GM12875 (cell line): ENCODE measurements at regions not wholly inside any gene's neighbourhood (a gene's known extent, or its start where the extent isn't known, plus 50 kb on each side); places are given as distances from the start of the nearest gene placed in this dataset.

Experiments used
- H3K4me3 ChIP-seq: one replicate; pipeline ENCODE4 v1.5.1; 2011; ENCODE audit warnings: low read depth, low read length, control low read depth
- TF ChIP-seq, protein P1 (sequence below): IDR thresholded peaks from 2 replicates; pipeline ENCODE4 v1.5.1; 2011; ENCODE audit warnings: low read depth, mild to moderate bottlenecking, control low read depth, inconsistent platforms, low read length, moderate library complexity, borderline replicate concordance; ENCODE audit not compliant: insufficient read depth

DNA sequence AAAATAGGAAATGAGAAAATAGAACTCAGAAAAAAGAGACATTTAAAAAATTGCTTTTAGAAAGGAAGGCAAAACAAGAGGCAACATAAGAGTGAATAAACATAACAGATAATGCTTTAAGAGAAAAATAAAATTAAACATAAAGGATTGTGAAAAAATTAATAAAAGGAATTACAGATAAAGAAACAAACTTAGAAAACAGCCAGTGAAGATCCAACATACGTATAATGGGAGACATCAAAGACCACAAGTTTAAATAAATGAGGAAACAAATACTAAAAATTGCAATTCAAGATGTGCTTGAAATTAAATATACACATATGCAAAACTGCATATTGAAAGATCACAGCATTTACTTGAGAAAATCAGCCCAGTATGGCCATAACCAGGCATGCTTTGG is 448.9 kb downstream of the NBAS start:
- TF ChIP-seq, protein P1, sequence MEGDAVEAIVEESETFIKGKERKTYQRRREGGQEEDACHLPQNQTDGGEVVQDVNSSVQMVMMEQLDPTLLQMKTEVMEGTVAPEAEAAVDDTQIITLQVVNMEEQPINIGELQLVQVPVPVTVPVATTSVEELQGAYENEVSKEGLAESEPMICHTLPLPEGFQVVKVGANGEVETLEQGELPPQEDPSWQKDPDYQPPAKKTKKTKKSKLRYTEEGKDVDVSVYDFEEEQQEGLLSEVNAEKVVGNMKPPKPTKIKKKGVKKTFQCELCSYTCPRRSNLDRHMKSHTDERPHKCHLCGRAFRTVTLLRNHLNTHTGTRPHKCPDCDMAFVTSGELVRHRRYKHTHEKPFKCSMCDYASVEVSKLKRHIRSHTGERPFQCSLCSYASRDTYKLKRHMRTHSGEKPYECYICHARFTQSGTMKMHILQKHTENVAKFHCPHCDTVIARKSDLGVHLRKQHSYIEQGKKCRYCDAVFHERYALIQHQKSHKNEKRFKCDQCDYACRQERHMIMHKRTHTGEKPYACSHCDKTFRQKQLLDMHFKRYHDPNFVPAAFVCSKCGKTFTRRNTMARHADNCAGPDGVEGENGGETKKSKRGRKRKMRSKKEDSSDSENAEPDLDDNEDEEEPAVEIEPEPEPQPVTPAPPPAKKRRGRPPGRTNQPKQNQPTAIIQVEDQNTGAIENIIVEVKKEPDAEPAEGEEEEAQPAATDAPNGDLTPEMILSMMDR: no peak
- H3K4me3 ChIP-seq: no peak overlapping the region

DNA sequence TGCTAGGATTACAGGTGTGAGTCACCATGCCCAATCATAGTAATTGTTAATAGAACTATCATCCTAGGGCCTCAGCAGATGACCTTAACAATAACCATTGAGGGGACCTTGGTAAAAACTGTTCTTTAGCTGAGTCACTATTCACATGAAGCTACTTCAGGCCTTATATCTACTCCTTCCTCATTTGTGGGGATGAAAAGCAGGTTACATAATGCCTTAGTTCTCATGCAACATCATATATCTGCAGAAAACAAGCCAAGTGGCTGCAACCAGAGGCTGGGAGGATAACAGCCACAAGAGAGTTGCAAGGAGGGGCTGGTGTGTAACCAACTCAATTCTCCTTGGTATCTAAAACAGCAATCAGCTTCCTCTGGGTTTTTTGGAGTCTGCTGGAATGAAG is 445.4 kb downstream of the NBAS start:
- H3K4me3 ChIP-seq: no peak overlapping the region
- TF ChIP-seq, protein P1: no peak

DNA sequence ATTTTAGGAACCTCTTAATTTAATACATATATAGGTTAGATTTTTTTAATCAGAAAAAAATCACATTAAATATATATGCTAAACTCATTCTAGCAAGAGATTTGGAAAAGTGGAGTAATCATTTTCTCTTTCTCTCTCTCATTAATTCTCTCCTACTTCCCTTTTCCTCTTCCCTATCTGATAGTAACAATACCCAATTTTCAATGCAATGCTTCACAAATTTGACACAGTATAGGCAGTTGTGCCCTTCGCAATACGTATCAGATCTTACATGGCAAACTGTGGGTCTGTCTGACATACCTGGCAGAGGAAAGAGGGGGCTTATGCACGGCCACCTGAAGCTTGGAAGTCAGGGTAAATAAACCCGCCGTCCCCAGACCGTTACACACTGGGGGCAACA is 444.3 kb downstream of the NBAS start:
- TF ChIP-seq, protein P1: no peak
- no peak overlapping the region for H3K4me3 ChIP-seq
